NT2/D1 (cell line): ENCODE measurements at regions not wholly inside any gene's neighbourhood (a gene's known extent, or its start where the extent isn't known, plus 50 kb on each side); places are given as distances from the start of the nearest gene placed in this dataset.
"Not testable (repeated sequence)": the region's sequence is repeated elsewhere in the genome, so short reads cannot be mapped to it uniquely, and the experiment has no call there.

Experiments
- DNase-seq: peaks from one replicate; pipeline ENCODE4 v3.0.0-alpha.2; 2011; ENCODE audit warnings: low read depth, low spot score
- H3K27me3 ChIP-seq: 2 replicates; pipeline ENCODE4 v1.6.0; 2011; ENCODE audit warnings: mild to moderate bottlenecking; ENCODE audit not compliant: insufficient read length, insufficient read depth
- H3K36me3 ChIP-seq: 2 replicates; pipeline ENCODE4 v1.6.1; 2011; ENCODE audit warnings: mild to moderate bottlenecking, low read length, mixed read lengths; ENCODE audit not compliant: insufficient read depth, insufficient read length
- H3K4me1 ChIP-seq: 2 replicates; pipeline ENCODE4 v1.5.1; 2011; ENCODE audit not compliant: insufficient read depth, insufficient read length
- H3K4me3 ChIP-seq: 2 replicates; pipeline ENCODE4 v1.5.1; 2011; ENCODE audit warnings: low read depth; ENCODE audit not compliant: insufficient read length
- H3K9ac ChIP-seq: 2 replicates; pipeline ENCODE4 v1.6.0; 2011; ENCODE audit warnings: low read depth; ENCODE audit not compliant: insufficient read length
- H3K9me3 ChIP-seq: 2 replicates; pipeline ENCODE4 v1.5.1; 2011; ENCODE audit warnings: mild to moderate bottlenecking, low read length; ENCODE audit not compliant: insufficient read depth
- SUZ12 ChIP-seq: IDR thresholded peaks from 2 replicates; pipeline ENCODE4 v1.6.1; 2011; ENCODE audit not compliant: insufficient read length, insufficient read depth; ENCODE audit errors: extremely low read depth
- YY1 ChIP-seq: IDR thresholded peaks from 2 replicates; pipeline ENCODE4 v1.6.1; 2011; ENCODE audit not compliant: insufficient read length, insufficient read depth
- ZNF274 ChIP-seq: IDR thresholded peaks from 2 replicates; pipeline ENCODE4 v1.6.1; 2011; ENCODE audit warnings: mild to moderate bottlenecking, low read depth, low read length

DNA sequence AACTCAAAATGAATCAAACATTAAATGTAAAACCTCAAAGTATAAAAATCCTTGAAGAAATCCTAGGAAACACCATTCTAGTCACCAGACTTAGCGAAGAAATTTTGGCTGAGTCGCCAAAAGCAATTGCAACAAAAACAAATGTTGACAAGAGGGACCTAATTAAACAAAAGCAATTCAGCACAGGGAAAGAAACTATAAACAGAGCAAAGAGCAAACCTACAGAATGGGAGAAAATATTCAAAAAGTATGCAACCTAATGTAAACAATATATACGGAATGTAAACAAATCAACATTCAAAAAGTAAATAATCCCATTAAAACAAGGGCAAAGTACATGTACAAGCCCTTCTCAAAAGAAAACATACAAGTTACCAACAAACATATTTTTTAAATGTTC lies 974.7 kb downstream of the TRAM1L1 start:
- Histone ChIP-seq H3K9me3 (no peaks in the 10 kb centered on the region), H3K4me1 (no peaks in the 10 kb centered on the region), H3K27me3 (no peaks in the 10 kb centered on the region), H3K36me3 (no peaks in the 10 kb centered on the region), H3K4me3 (no peak overlapping the region), H3K9ac (no peak overlapping the region)
- no peak for TF ChIP-seq YY1
- TF ChIP-seq ZNF274 = no peak
- TF ChIP-seq SUZ12 = no peak
- DNase-seq = no peak

DNA sequence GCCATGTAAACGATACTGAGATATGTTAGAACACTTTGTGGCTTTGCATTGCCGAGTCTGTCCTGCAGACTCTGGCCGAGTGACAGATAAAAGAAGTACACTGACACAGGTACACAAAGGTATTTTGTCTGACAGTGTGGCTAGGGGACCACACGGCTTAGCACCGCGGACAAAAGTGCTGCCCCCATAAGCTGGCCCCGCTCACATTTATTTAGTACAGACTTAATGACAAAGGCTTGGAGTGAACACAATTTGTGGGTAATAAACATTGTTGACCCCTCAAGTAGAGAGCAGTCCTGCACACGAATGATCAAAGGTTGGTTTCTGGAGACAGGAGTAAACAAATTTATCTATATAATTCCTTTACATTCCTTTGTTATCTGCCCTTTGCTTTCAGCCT lies 976.8 kb downstream of the TRAM1L1 start:
- TF ChIP-seq YY1 (no peak), SUZ12 (no peak), ZNF274 (no peak)
- Histone ChIP-seq H3K4me1 (no peaks in the 10 kb centered on the region), H3K36me3 (no peaks in the 10 kb centered on the region), H3K9ac (no peak overlapping the region), H3K9me3 (no peaks in the 10 kb centered on the region), H3K27me3 (no peaks in the 10 kb centered on the region), H3K4me3 (no peak overlapping the region)
- no peak for DNase-seq

DNA sequence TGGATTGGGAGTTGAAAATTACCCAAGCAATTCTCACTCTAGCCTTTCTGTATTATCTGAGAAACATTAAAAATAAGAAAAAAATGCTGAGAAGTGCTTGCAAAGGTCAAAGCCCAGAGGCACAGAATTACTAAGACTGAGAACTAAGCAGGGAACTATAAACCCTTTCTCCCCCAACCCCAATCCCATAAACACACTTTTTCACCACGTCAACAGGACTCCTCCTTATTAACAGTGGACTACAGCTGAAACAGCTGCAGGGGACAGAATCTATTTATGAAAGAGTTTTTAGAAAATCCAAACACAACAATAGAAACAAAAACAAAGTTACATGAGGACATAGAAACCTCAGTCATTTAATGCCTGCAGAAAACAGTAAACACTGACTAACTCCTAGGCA lies 984.1 kb downstream of the TRAM1L1 start:
- no peak for DNase-seq
- no peaks in the 10 kb centered on the region for H3K27me3 ChIP-seq
- H3K9me3 ChIP-seq = peaks cover 8% of the 10 kb centered on the region; the same call in 1 of the 2 replicates
- TF ChIP-seq SUZ12 (no peak), ZNF274 (no peak), YY1 (no peak)
- no peak overlapping the region for H3K4me3 ChIP-seq
- H3K9ac ChIP-seq = no peak overlapping the region
- H3K36me3 ChIP-seq = no peaks in the 10 kb centered on the region
- no peaks in the 10 kb centered on the region for H3K4me1 ChIP-seq

DNA sequence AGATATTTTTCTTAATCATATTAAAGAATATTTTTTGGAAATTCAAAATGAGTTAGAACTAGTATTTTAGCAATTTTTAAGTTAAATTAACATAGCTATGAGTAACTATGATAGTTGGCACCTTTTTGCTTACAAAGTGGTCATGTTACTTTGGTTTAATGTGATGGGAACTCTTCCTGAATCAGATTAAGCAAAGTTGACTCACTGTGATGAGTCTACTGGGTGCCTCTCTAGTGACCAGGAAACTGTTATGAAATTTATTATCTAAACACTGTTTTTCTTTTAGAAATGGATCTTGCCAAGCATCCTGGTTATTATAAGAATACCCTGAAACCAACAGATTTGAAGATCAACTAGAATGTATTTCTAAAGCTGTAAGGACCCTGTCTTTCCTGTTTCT lies 985.8 kb downstream of the TRAM1L1 start:
- H3K9ac ChIP-seq = no peak overlapping the region
- TF ChIP-seq SUZ12 (no peak), YY1 (no peak), ZNF274 (no peak)
- H3K27me3 ChIP-seq = no peaks in the 10 kb centered on the region
- DNase-seq = no peak
- H3K4me1 ChIP-seq = no peaks in the 10 kb centered on the region
- H3K36me3 ChIP-seq = no peaks in the 10 kb centered on the region
- H3K9me3 ChIP-seq = peaks cover 8% of the 10 kb centered on the region; the same call in 1 of the 2 replicates
- no peak overlapping the region for H3K4me3 ChIP-seq

DNA sequence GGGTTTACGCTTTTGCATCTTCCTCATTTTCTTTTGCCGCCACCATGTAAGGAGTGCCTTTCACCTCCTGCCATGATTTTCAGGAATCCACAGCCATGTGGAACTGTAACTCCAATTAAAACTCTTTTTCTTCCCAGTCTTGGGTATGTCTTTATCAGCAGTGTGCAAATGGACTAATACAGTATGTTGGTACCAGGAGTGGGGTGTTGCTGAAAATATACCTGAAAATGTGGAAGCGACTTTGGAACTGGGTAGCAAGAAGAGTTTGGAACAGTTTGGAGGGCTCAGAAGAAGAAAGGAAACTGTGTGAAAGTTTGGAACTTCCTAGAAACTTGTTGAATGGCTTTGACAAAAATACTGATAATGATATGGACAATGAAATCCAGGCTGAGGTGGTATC lies 983.9 kb upstream of the NDST4 start:
- H3K4me3 ChIP-seq, DNase-seq, H3K27me3 ChIP-seq, H3K9me3 ChIP-seq, H3K36me3 ChIP-seq, H3K4me1 ChIP-seq, H3K9ac ChIP-seq: not testable (repeated sequence)

DNA sequence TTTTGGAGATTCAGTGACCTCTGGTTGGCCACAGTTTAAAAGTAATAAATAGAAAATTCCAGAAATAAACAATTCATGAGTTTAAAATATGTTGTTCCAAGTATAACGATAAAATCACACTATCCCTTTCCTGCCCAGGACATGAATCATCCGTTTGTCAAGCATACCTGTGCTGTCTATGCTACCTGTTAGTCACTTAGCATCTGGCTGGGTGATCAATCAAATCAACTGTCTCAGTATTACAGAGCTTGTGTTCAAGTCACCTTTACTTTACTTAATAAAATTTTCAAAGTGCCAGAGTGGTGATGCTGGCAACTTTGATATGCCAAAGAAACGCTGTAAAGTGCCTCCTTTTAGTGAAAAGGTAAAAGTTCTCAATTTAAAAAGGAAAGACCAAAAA lies 979.5 kb upstream of the NDST4 start:
- TF ChIP-seq ZNF274 (no peak), YY1 (no peak), SUZ12 (no peak)
- Histone ChIP-seq H3K36me3 (no peaks in the 10 kb centered on the region), H3K9me3 (peaks cover 2% of the 10 kb centered on the region; the same call in 1 of the 2 replicates), H3K9ac (no peak overlapping the region), H3K27me3 (no peaks in the 10 kb centered on the region), H3K4me1 (no peaks in the 10 kb centered on the region), H3K4me3 (no peak overlapping the region)
- DNase-seq = no peak

DNA sequence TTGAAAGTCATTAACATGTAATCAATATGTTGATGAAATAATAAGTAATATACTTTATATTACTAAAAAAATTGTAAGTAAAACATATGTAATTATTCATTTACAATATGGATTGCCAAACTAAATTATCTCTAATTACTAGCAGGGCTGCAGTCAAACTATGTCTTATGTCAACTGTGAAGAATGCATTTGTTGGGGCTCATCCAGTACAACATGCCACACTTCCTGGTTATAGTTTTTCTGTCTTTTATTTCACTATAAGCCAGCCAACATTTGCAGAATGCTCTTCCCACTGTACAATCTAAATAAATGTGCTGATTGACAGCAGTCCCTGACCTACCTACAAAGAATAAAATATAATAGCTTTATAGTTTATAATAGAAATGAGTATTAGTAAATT lies 975.4 kb upstream of the NDST4 start:
- no peak for DNase-seq
- H3K36me3 ChIP-seq = no peaks in the 10 kb centered on the region

More for the DNA sequence above, 975.4 kb upstream of the NDST4 start:
- TF ChIP-seq YY1 (no peak), SUZ12 (no peak), ZNF274 (no peak)
- Histone ChIP-seq H3K9ac (no peak overlapping the region), H3K27me3 (no peaks in the 10 kb centered on the region), H3K4me1 (no peaks in the 10 kb centered on the region), H3K9me3 (no peaks in the 10 kb centered on the region), H3K4me3 (no peak overlapping the region)
